ENCODE measurements at regions not wholly inside any gene's neighbourhood (a gene's known extent, or its start where the extent isn't known, plus 50 kb on each side); places are given as distances from the start of the nearest gene placed in this dataset.

DNA sequence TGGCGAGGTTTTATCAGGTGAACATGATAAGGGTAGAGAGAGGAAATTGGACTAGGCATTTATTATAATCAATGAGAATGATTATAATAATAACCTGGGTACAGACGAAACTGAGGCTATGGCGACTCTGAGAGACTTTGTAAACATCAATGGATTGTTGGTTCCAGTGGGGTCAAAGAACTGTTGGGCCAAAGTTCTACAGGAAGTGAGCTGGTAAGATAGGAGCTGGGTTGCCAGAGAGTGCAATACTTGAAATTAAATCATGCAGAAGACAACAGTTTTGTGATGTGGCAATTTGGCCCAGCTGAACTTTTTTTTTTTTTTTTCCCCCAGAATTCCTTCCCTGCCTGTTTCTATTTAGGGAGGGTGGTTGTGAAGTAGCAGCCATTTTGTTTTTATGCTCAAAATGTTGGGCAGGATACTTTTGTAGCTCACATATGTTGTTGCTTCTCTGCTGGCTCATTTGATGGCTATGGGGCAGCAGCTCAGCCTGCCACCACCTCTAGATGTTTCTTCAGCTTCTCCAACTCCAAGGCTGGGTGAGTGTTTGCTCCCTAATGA is 286.5 kb upstream of the B3GALT2 start:
- DNase-seq: no peak
- no peaks in the 10 kb centered on the region for H3K9me3 ChIP-seq (ENCODE audit: control insufficient read depth in 2 of 3, insufficient read depth in 1 of 3, low read length in 3 of 3)
- H3K27ac ChIP-seq (ENCODE audit: low read depth in 2 of 2, low read length in 2 of 2): no peak overlapping the region
- no peak overlapping the region for H3K4me3 ChIP-seq (ENCODE audit: low read length in 3 of 3)
- TF ChIP-seq, protein P1, sequence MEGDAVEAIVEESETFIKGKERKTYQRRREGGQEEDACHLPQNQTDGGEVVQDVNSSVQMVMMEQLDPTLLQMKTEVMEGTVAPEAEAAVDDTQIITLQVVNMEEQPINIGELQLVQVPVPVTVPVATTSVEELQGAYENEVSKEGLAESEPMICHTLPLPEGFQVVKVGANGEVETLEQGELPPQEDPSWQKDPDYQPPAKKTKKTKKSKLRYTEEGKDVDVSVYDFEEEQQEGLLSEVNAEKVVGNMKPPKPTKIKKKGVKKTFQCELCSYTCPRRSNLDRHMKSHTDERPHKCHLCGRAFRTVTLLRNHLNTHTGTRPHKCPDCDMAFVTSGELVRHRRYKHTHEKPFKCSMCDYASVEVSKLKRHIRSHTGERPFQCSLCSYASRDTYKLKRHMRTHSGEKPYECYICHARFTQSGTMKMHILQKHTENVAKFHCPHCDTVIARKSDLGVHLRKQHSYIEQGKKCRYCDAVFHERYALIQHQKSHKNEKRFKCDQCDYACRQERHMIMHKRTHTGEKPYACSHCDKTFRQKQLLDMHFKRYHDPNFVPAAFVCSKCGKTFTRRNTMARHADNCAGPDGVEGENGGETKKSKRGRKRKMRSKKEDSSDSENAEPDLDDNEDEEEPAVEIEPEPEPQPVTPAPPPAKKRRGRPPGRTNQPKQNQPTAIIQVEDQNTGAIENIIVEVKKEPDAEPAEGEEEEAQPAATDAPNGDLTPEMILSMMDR (IDR thresholded peaks at IDR 0.05; ENCODE audit: borderline replicate concordance, extremely low read depth, insufficient read depth): no peak
- no peaks in the 10 kb centered on the region for H3K27me3 ChIP-seq (ENCODE audit: control insufficient read depth, insufficient read depth, low read length)
- no peak for FAIRE-seq
- intact Hi-C loops (cut with DNase I): no loop called here
- no peaks in the 10 kb centered on the region for H3K36me3 ChIP-seq (ENCODE audit: control insufficient read depth in 2 of 3, insufficient read depth in 3 of 3, low read length in 3 of 3)
- no peak overlapping the region for H3K9ac ChIP-seq (ENCODE audit: low read length in 3 of 3)
- no peaks in the 10 kb centered on the region for H3K4me1 ChIP-seq (ENCODE audit: control insufficient read depth in 2 of 3, insufficient read depth in 2 of 3, low read depth in 1 of 3, low read length in 3 of 3)

DNA sequence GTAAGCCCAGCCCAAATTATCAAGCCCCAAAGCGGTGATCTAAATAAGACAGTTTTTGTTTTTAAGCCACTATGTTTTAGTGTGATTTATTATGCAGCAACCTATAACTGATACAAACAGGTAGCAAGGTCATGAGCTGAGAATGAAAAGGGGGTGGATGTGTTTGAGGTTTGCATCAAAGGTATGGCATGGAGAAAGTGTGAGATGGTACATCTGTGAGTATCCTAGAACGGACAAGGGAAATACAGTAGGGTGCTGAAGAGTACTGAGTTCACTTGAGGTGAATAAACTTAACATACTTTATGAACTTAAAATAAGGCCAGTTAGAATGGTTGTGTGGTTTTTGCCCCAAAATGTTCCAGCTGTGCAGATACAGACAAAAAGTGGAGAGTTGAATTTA is 286.0 kb upstream of the B3GALT2 start:
- Histone ChIP-seq H3K4me1 (ENCODE audit: control insufficient read depth in 2 of 3, insufficient read depth in 2 of 3, low read depth in 1 of 3, low read length in 3 of 3) (no peaks in the 10 kb centered on the region), H3K4me3 (ENCODE audit: low read length in 3 of 3) (no peak overlapping the region), H3K27ac (ENCODE audit: low read depth in 2 of 2, low read length in 2 of 2) (no peak overlapping the region), H3K36me3 (ENCODE audit: control insufficient read depth in 2 of 3, insufficient read depth in 3 of 3, low read length in 3 of 3) (no peaks in the 10 kb centered on the region), H3K9ac (ENCODE audit: low read length in 3 of 3) (no peak overlapping the region), H3K27me3 (ENCODE audit: control insufficient read depth, insufficient read depth, low read length) (no peaks in the 10 kb centered on the region), H3K9me3 (ENCODE audit: control insufficient read depth in 2 of 3, insufficient read depth in 1 of 3, low read length in 3 of 3) (no peaks in the 10 kb centered on the region)
- TF ChIP-seq, protein P1 (IDR thresholded peaks at IDR 0.05; ENCODE audit: borderline replicate concordance, extremely low read depth, insufficient read depth): no peak
- FAIRE-seq (no peak), DNase-seq (no peak)
- intact Hi-C loops (cut with DNase I): no loop called here

DNA sequence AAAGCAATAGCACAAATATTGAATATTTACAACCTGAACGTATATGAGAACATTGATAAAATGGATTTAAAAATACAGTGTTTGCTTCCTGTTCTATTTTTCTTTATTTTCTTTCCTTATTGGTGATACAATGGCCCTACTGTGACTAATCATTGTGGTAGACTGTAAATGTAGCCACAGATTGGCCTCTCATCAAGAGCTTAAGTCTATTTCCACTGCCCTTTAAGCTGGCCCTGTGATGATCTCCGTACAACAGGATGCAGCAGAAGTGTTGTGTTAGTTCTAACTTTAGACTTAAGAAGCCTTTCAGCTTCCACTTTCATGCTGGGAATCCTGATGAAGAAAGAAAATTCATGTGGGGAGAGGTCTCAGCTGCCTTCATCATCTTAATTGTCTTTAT is 285.6 kb upstream of the B3GALT2 start:
- no peak overlapping the region for H3K9ac ChIP-seq (ENCODE audit: low read length in 3 of 3)
- H3K27ac ChIP-seq (ENCODE audit: low read depth in 2 of 2, low read length in 2 of 2): no peak overlapping the region
- FAIRE-seq (no peak), DNase-seq (no peak)
- no peak overlapping the region for H3K4me3 ChIP-seq (ENCODE audit: low read length in 3 of 3)
- H3K27me3 ChIP-seq (ENCODE audit: control insufficient read depth, insufficient read depth, low read length): no peaks in the 10 kb centered on the region
- TF ChIP-seq, protein P1 (IDR thresholded peaks at IDR 0.05; ENCODE audit: borderline replicate concordance, extremely low read depth, insufficient read depth): no peak
- H3K9me3 ChIP-seq (ENCODE audit: control insufficient read depth in 2 of 3, insufficient read depth in 1 of 3, low read length in 3 of 3): no peaks in the 10 kb centered on the region
- intact Hi-C loops (cut with DNase I): no loop called here
- no peaks in the 10 kb centered on the region for H3K36me3 ChIP-seq (ENCODE audit: control insufficient read depth in 2 of 3, insufficient read depth in 3 of 3, low read length in 3 of 3)
- no peaks in the 10 kb centered on the region for H3K4me1 ChIP-seq (ENCODE audit: control insufficient read depth in 2 of 3, insufficient read depth in 2 of 3, low read depth in 1 of 3, low read length in 3 of 3)

DNA sequence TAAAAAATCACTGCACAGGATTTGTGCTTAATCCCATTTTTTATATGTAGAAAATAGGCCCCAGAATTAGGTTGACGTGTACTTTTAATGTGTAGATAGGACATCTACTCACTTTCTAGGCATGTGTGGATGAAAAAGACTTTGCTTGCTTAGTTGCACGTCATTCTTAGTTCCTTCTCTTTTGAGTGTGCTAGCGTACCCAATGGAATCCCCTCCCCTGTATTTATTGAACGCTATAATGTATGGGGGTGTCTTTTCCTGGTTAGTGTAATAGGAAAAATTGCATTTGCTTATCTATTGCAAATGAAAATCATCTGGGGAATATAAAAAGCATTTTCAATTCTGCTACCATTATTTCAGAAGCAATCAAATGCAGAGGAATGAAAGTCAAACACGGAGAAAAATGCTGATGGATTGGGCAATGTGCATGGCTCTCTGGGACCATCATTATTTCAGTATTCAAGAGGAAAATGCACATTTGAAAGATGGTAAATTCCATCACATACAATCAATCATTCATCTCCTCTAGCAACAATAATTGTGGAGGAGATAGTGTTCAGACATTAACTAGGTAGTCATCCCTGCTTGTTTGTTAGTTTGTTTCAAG is 277.0 kb upstream of the B3GALT2 start:
- intact Hi-C loops (cut with DNase I): no loop called here
- Histone ChIP-seq H3K9me3 (ENCODE audit: control insufficient read depth in 2 of 3, insufficient read depth in 1 of 3, low read length in 3 of 3) (no peaks in the 10 kb centered on the region), H3K27me3 (ENCODE audit: control insufficient read depth, insufficient read depth, low read length) (no peaks in the 10 kb centered on the region), H3K36me3 (ENCODE audit: control insufficient read depth in 2 of 3, insufficient read depth in 3 of 3, low read length in 3 of 3) (no peaks in the 10 kb centered on the region), H3K4me1 (ENCODE audit: control insufficient read depth in 2 of 3, insufficient read depth in 2 of 3, low read depth in 1 of 3, low read length in 3 of 3) (no peaks in the 10 kb centered on the region), H3K4me3 (ENCODE audit: low read length in 3 of 3) (no peak overlapping the region), H3K27ac (ENCODE audit: low read depth in 2 of 2, low read length in 2 of 2) (no peak overlapping the region), H3K9ac (ENCODE audit: low read length in 3 of 3) (no peak overlapping the region)
- no peak for FAIRE-seq
- TF ChIP-seq, protein P1 (IDR thresholded peaks at IDR 0.05; ENCODE audit: borderline replicate concordance, extremely low read depth, insufficient read depth): no peak
- no peak for DNase-seq

Data from kidney (tissue), 13 donors.